ENCODE measurements at regions not wholly inside any gene's neighbourhood (a gene's known extent, or its start where the extent isn't known, plus 50 kb on each side); places are given as distances from the start of the nearest gene placed in this dataset.

DNA sequence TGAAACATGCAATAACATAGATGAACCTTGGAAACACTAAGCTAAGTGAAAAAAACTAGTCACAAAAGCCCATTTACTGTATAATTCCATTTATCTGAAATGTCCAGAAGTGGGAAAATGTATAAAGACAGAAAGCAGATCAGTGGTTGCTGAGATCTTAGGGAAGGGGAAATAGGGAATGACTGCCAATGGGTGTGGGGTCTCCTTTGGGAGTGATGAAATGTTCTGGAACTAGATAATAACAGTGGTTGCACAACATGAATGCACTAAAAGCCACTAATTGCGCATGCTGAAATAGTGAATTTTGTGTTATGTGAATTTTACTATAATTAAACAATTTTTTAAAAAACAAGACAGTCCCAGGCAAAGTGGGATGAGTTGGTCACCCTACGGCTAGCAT is 472.8 kb downstream of the CCDC171 start:
- no peak for DNase-seq

DNA sequence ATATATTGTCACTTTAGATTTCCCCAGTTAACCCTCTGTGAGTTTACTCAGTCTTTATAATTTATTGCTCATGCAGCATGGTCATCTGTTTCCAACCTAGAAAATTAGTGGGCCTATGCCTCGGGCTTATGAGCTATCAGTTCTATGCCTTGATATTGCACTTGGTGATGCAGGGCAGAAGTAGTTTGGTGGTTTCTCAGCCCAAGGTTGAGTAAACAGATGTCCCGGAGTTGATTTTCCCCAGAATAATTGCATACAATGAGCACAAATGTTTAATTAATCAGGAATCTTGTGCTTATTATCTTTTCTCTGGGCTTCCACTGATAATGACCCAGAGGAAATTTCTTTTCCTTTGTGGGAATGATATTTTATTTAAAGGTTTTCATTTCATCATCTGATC is 474.0 kb downstream of the CCDC171 start:
- no peak for DNase-seq

DNA sequence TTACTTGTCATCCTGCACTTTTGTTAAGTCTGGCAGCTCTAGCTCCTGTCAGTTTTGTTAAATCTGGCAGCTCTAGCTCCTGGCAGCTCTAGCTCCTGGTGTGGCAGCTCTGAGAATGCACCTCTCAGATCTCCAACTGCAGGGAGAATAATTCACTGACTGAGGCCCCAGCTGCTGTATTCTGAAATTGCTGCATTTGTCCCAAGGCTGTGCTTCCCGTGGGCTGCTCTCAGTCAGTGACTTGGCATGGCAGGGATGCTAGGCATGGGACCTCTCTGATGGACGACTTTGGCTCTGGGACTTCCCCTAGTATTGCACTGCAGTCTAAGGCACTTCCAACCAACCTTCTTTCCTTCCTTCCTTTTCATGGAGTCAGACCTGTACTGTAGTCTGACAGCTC is 475.7 kb downstream of the CCDC171 start:
- DNase-seq, result no peak

DNA sequence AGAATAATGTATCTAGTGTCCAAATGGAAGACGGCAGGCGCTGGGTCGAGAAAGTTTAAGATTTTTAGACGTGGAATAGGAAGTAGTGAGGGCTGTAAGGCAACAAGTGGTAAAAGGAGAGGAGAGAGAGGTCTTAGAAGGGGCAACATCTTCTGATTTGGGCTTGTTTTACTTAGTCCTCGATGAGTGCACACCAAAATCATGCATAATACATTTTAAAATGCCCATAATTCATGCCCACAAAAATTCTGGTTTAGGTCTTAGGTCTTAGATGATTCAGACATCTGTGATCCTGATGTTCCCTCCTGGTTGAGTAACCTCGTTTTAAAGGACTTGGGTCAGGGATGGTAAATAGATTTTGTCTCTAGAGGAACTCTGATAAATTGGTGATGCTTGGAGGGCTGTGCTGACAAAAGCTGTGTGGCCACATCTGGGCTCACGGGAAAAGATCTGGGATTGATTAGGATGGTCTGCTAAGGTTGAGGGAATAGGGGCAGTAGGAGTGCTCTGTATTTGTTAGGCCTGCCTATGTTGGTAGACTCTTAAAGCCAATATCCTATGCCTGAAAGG is 476.3 kb downstream of the CCDC171 start:
- no peak for DNase-seq

DNA sequence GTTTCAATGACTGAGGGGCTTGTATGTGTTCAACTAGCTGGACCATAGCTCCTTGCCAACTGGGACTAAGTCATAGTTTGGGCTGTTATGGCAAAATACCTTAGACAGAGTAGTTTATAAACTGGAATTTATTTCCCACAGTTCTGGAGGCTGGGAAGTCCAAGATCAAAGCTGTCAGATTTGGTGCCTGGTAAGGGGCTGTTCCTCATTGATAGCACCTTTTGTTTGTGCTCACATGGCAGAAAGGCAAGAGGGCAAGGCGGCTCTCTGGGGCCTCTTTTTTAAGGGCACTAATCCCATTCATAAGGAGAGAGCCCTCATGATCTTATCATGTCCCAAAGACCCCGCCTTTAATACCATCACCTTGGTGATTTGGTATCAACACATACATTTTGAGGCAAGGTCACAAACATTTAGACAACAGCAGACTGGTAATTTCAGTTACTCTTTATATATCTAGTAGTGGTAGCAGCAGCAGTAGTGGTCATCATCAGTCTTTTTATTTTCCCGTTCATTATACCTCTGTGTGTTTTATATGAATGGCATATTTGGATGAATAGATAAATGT is 477.0 kb downstream of the CCDC171 start:
- DNase-seq, result no peak

DNA sequence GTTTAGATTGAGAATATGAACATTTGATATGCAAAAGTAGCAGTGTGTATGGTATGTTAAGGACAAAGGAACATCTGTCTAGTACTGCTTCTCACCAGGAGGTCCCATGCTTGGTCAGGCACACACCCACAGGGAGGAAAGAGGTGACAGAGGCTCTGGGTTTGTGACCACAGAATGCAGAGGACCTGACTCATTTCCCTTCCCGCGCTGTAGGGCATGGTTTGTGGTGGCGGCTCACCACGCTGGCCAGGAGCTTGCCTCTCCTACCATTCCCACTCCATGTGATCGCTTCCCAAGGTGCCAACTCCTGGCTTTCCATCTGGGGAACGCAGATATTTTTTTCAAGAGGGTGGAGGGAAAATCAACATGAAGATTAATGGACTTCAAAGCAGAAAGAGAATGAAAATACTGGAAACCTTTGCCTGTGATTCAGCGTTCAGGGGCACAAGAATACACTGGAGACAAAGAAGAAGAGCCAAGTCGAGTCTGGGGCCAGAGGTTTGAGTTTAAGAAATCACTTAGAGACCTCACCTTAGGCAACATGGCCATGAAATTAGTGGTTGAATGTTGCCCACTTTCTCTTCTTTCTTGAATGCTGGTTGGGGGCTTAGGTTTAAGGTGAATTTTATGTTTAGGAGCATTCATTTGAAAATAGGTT is 477.8 kb downstream of the CCDC171 start:
- peak; percentile 30 for DNase-seq

DNA sequence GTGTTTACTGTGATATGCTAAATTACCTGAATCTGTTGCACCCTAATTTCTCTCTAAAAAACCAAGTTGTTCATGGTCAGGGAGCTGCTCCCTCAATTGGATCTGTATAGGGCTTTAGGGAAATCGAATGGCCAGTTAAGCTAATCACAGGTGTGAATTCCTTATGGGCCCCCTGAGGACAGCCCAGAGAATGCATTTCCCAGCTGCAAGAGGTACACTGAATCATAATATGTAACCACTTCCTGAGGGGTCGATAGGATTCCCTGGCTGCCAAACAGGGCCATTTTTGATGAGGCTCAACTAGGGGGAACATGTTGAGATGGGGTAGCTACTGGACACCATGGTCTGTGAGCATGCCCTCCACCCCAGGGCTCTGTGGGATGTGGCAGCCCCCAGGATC is 478.6 kb downstream of the CCDC171 start:
- DNase-seq, result no peak

DNA sequence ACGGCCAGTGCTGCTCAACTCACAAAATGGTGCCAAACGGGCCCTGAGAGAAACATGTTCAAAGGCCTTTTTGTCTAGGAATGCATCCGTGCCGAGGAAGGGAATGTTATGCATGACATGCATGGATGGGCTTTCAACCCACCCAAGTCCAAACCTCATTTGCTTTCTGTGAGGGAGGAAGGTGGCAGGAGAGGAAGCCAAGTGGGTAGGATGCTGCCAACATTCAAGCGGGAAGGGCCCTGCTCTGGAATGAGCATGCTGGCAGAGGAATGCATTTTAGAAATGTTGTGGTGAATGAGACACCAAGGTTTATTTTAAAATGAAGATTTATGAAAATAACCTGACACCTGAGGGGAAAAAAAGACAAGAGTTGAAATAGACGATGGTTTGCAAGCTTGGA is 479.1 kb downstream of the CCDC171 start:
- no peak for DNase-seq

DNA sequence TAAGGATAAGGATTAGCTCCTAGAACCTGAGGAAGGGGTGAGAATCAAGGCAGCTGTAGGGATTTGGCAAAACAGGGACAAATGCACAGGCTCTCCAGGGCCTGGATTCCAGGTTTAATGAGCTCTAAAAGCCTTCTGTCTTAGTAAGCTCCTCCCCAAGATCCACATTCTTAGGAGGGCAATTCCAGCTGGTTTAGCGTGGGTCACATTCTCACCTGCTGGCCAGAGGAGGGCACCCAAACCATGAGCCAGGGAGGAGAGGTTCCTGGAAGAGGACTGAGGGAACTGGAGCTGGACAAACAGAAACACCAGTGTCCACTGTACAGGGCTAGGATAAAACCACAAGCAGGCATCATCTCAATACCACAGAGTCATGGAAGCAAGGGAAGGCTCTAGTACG is 480.0 kb downstream of the CCDC171 start:
- DNase-seq, result no peak

DNA sequence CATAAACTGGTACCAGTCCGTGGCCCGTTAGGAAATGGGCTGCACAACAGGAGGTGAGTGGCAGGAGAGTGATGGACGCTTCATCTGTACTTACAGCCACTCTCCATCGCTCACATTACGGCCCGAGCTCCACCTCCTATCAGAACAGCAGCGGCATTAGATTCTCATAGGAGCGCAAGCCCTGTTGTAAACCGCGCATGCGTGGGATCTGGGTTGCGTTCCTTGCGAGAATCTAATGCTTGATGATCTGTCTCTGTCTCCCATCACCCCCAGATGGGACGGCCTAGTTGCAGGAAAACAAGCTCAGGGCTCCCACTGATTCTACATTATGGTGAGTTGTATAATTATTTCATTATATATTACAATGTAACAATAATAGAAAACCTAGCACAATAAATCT is 480.4 kb downstream of the CCDC171 start:
- DNase-seq, result no peak

DNA sequence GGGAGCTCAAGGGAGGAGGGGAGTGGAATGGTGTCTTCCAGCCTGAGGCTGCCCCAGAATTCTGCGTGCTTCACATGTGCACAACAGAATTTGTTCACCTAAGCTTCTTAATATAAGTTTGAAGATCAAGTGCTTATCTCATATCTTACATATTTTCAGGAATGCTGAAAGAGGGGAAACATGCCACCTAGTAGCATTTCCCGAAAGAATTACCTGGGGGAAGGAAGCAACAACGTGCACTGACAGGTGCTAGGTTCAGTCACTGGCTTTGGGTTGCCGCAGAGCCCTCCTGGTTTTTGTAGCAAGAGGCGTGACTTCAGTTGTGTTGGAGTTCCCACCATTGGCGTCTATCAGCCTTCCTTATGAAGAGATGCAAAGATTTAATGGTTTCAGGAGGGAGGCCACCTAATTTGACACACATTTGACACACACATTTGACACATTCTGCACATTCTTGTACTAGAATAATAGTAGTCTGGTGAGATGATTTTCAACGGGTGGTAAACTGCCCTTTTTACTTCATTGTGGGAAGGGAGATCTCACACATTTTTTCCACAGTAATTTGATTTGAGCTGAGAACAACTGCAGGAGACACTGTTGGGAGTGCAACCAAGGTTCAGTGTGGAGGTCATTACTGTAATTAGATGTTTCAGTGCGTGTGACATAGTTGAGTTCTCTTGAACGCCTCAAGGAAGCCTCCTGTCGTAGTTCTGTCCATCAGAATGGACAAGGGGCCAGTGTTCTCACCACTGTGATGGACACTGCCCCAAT is 481.3 kb downstream of the CCDC171 start:
- no peak for DNase-seq

DNA sequence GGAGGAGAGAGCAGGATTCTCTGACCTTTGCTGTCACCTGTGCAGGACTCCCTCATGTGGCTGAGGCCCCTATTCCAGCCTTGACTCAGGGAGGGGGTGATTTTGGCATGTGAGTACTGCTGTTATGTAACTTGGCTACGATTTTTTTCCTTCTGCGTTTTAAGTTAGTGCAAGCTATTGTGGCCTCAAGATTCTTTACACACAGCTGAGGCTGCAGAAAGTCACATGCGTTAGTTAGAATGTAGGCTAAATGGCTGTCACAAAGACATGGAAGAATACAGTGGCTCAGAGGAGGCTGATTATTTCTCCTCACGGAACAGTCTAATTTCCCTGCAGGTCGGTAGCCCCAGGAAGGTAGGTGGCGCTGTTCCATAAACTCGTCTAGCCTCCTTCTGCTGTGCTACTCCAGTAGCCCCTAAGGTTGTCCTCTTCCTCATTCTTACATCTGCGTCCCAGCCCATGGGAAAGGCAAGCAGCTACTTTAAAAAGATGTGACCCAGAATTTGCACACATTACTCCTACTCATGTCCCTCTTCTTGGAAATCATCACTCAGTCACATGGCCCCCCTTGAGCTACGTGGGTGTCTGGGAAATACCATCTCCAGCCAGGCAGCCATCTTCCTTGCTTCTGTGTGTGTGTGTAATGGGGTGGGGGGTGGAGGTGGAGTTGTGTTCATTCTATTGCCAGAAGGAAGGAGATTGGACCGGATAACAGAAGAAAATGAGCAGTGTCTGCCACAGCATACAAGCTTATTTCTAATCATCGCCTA is 486.6 kb downstream of the CCDC171 start:
- DNase-seq, result no peak

DNA sequence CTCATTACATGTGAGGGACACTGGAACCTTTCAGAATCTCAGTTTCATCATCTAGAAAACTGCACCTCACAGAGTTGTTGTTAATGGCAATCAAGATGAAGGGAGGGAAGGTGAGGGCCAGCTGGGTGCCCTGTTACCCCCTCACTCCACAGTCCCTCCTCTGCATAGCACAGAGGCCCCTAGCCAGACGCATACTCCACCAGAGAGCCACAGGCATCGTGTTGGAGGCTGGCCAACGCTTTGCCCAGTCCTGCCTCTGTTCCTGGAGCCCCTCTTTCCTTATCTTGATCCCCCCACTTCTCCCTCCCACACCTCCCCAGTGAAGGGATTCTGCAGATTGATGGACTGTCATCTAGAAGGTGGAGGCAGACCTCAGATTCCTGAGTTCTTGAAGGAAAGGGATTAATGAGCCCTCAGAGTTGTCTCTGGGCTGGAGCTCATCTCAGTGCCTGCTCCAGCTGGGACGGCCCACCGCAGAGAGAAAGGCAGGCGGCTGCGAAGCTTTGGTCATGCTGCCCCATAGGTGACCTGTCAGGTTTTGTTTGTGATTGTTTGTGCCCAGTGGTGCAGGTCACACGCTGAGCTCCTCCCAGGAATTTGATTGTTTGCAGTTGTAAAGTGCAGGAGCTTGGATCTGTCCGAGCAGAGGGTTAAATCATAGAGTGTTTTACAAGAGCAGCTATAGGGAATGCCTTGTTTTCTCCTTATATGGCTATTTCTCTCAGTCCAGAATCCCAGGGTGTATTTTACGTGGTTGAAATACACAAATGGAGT is 487.3 kb downstream of the CCDC171 start:
- DNase-seq, result no peak

DNA sequence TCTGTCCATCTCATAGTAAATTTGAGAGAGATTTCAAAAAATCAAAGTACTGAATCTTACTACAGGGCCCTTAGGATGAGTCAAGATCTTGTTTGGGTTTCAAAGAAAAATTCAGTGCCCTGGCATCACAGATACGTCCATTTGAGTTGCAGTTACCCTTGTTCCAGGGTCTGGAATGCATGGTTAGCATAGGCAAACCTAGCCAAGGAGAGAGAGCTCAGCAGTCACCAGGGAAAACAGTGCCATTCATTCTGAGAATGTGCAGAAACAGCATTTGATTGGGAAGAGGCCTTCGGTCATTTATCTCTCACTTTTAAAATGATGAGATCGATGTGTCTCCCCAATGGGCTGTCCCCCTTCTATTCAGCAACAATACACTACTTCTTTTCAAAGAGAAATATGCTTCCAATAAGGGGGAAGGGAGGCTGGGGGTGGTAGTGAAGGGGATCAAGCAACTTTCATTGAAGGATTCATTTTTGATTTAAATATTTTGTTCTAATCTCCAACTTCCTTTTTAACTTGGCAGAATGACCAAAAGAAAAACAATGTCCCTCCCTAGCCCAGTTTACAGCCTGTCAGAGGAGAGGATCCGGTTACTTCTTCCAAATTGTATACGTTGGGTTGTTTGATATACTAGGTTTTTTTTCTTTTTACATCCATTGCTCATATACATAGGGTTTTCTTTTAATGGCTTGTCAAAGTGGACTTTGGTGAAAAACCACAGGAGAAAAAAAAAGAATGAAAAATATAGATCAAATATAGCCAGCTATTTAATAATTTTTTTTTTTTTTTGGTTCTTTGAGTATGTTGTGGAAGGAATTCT is 491.1 kb downstream of the CCDC171 start:
- no peak for DNase-seq

DNA sequence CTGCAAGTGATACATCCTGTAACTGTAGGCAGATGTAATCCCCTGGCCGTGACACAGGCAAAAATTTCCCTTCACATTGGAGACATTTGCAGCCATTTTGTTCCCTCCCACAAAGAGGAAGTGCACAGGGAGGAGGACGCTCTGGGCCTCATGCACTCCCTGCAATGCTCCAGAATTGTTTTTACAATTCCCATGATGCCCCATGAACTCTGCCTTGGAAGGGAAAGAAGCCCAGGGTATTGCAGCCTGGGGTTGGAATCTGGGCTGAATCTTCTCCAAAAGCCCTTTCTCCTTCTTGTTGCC is 491.7 kb downstream of the CCDC171 start:
- no peak for DNase-seq

DNA sequence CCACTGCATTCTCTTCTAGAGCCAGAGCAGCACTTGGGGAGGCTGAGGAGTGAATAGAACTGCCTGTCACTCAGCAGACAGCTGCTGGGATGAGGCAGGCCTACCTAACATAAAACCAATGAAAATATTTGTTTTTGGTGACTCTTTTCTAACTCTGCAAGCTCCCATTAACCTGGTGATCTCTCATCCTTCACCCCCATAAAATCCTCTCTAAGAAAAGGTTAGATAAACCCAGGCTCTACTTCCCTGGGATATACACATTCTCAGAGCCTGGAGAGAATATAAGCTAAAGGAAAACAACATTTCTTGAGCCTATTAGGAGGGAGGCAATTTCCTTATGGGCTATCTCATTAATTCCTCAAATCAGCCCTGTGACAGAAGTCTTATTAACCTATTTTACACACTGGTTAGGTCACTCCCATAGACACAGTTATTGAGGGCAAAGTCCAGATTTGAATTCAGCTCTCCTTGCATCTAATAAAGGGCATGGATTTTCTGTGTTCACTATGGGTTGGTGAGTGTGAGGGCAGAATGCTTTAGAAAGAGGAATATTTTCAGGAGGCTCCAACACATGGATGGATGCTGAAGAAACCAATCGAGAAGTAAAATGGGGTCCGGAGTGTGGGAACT is 492.9 kb downstream of the CCDC171 start:
- DNase-seq, result no peak

DNA sequence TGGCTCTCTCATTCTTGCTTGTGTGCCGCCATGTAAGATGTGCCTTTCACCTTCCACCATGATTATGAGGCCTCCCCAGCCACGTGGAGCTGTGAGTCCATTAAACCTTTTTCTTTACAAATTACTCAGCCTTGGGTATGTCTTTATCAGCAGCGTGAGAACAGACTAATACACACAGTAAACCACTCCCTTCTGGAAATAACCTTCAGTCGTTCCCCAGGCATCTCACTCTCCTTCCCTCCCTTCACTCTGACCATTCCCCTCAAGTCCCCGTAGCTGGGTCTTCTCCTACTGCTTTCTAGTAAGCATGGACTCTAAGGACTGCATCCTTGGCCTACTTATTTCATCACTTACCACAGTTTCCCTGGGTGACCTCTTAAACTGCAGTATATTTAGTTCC is 493.9 kb downstream of the CCDC171 start:
- DNase-seq, result no peak

DNA sequence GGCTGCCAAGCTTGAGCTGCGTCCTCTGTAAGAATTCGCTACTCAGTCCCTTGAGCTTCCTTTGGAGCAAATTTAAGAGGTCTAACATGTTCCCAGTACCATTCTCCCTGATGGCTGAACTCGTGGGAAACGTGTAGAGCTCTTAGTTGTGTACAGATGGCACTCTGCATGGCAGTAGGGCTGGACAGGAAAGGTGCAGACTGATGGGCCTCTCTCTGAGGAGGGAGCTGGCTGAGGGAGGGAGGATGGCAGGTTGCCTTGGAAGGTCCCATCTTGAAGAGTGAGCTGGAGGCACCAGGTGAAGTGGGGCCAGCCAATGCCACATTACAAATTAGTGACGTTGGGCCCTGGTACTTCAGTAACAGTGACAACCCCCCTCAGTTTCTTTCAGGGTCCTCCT is 495.3 kb downstream of the CCDC171 start:
- DNase-seq, result no peak

DNA sequence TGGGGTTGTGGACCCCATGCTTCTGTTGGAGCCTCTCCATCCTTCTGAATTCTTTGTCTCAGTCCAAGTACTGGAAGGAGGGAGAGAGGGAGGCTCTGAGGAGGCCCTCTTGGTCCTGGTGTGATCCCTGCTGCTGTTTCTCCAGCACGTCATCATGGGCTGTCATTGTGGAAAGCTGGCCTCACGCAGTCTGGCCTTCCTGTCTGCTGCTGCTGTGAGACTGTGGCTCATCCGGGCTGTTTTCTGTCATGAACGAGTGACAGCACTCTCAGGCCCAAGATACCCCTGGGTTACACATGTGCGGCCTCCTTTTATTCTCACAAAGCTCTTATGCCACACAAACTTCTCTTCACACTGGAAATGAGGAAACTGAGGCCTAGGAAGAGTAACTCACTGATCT is 499.3 kb downstream of the CCDC171 start:
- DNase-seq, result no peak

DNA sequence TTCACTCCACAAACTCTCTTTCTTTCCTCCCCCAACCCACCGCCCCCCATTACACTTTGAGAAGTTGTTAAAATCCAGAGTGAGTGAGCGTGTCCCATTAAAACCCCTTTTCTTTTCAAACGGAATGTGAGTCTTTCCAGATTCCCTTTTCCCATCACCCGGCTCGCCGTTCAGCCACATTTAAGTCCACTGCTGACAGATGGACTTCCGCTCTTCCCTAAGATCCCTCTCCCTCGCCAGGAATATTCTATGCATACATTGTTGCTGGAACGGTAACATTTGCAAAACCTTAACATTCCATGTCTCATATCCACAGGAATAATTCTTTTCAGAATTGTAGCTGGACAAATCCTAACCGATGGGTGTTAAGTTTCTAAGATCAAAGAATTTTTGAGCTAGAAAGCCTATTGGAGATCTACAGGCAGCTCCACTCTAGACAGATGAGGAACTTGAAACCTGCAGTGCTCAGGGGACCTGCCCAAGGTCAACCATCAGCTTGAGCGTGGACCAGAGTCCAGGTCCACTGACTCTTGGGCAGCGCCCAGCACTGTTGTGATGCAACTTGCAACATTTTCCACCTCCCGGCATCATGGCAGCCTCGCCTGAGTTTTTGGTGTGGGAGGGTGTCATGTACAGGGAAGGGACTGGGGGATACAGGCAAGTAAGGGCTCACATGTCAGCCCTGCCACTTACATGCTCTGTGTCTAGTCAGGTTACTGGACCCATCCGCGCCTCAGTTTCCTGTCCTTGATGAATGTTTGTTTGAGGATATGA is 500.1 kb downstream of the CCDC171 start:
- DNase-seq, result no peak

DNA sequence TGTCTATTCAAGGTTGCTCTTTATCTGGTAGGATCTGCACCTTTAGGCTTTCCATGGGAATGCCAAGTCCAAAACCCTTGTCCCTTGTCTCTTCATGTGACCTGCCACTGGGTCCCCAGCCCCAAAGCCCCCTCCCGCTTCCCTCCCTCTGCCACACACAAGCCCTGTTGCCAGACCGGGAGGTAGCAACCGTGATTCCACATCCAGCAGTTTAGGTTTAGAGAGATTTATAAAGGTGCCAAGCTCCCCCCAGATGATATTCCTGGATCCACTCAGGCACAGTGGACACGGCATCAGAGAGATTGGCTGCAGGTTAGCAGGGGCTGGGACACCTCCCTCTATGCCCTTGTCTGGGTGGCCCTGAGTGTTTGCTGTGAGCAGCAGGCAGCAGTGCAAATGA is 504.7 kb downstream of the CCDC171 start:
- no peak for DNase-seq

Data from stimulated activated CD4-positive, alpha-beta T cell treated with anti-CD3 and anti-CD28 coated beads, Interleukin-1b, Interleukin-23, amount 100 ng/mL, for 48 hours (primary cell).